Muscle of back (tissue), 3 donors: ENCODE measurements at regions not wholly inside any gene's neighbourhood (a gene's known extent, or its start where the extent isn't known, plus 50 kb on each side); places are given as distances from the start of the nearest gene placed in this dataset.
"Not testable (repeated sequence)": the region's sequence is repeated elsewhere in the genome, so short reads cannot be mapped to it uniquely, and the experiment has no call there.

Source experiments
- DNase-seq, 3 donors: peaks; one replicate each; pipeline versions ENCODE4 v3.0.0 to v3.0.0-alpha.2; 2013

DNA sequence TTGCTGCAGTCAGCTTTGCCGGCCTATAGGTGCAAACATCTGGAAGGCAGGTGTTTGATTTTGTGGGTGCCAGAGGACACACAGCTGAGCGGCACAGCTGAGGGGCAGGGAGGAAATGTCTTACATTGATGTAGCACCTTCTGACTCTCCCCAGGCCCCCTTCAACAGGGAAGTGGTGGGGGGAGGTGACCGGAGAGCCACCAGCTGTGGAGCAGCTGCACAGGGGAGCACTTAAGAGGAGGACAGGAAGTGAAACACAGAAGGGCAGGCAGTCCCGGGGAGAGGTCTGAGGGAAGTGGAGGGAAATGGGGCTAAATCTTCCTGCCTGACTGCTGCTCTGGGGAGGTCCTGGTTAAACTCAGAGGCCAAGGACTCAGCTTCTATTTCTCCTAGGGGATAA is 409.1 kb downstream of the TNS1 start:
- DNase-seq, result peak in 1 of 3 donors; percentile 64

DNA sequence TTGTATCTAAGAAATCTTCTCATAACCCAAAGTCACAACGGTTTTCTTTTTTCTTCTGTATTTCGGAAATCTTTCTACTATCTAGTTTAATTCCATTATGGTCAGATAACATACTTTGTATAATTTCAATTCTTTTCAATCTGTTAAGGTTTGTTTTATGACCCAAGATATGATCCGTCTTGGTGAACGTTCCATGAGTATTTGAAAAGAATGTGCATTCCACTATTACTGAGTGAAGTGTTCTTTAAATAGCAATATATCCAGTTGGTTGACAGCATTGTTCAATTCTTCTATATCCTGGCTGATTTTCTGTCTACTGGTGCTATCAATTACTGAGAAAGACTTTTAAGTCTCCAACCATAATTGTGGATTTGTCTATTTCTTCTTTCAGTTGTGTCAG is 414.5 kb downstream of the TNS1 start:
- no peak for DNase-seq

DNA sequence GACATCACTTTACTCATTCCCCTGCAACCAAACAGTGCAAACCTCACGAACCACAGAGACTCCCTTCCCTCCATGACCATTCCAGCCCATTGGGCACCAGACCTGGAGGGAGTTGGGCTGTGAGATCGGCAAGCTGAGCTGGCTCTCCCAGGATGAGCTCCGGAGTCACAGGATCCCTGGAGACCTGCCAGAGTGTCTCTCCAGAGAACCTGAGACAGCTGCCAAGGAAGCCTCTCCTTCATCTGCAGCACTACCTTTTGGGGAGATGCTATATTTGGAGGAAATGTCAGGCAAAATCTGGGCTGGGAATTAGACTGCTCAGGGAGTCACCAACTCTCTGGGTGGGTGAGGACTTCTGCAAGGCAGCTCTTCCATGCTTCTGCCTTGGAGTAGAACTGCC is 417.4 kb downstream of the TNS1 start:
- peak in 1 of 3 donors; percentile 38 for DNase-seq

DNA sequence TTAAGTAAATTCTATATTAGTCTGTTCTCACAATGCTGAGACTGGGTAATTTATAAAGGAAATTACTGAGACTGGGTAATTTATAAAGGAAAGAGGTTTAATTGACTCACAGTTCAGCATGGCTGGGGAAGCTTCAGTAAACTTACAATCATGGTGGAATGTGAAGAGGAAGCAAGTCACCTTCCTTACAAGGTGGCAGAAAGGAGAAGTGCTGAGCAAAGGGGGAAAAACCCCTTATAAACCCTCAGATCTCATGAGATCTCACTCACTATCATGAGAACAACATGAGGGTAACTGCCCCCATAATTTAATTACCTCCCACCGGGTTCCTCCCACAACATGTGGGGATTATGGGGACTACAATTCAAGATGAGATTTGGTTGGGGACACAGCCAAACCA is 422.4 kb downstream of the TNS1 start:
- not testable (repeated sequence) for DNase-seq

DNA sequence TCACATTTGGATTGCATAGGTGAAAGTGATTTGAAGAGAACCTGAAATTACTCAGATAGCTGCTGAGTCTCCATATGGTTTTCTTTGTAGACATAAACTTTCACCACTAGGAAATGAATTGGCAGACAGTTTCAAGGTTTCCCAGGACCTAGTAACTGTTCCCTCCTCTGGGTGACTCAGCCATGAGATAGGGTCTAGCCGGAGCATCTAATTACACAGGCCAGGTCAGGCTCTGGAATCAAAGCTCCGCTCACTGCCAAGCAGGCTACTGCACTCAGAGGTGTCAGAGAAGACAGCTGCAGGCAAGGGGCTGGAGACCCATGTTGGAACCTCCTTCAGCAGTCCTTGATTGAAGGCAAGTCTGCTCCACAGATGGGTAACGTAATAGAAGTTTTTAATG is 429.2 kb downstream of the TNS1 start:
- peak in 1 of 3 donors; percentile 43 for DNase-seq

DNA sequence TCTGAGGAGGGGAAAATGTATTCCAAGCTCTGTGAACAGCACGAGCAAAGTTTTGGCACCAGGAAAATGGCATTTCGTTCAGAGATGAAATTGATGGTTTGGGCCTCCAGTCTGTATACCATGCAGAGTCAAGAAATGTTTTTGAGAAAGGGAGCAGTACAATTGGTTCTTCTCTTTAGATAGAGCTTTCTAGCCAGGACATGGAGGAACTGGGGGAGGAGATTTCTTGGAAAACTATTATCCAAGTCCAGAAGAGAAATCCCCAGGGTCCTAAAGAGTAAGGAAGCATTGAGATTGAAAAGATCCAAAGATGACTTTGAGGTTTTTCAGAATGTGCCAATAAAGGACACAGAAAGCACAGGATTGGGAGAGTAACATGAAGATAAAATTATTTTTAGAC is 432.4 kb downstream of the TNS1 start:
- DNase-seq, result no peak

DNA sequence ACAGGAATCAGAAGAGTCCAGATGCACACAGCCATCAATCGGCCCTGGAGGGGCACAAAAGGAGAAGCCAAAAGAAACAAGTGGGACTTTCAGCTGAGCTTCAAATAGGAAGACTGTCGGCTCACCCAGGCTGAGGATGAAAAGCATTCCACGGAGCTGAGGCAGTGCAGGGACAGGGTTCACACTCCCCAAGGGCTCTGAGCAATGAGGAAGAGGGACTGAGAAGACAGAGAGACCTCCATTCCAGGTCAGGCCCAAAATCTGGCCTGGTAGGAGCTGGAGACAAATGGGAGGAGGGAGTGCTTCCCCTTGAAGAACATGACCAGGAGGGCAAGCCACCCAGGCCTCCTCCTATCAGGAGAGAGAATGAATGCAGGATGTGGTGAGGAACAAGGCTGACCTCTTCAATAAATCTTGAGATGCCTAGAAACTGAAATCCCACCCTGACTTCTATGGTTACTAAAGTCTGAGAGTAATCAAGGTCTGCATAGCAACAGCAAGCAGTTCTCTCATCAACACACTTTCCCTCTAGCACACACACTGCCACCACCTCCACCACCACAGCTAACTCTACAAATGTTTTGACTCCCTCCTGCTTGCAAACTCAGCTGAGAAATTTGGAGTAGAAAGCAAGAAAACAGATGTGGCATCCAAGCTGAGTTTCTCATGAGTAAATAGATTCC is 434.4 kb downstream of the TNS1 start:
- DNase-seq, result peak; percentile 22 to 58 (median 52)

DNA sequence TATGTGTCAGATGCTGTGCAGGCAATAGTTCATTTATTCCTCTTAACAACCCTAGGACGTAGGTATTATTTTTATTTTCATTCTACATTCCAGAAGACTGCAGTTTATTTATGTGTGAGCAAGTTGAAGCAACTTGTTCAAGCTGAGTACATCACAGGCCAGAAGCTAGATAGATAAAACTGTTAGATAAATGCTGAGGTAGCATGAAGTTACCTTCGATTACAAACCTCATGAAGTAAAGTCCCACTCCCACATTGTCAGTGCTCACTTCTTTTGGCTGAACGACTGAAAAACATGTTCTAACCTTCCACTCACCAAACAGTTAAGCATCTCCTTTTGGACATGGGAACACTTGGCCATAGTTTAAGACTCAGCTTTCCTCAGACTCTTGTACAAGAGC is 439.2 kb downstream of the TNS1 start:
- no peak for DNase-seq

DNA sequence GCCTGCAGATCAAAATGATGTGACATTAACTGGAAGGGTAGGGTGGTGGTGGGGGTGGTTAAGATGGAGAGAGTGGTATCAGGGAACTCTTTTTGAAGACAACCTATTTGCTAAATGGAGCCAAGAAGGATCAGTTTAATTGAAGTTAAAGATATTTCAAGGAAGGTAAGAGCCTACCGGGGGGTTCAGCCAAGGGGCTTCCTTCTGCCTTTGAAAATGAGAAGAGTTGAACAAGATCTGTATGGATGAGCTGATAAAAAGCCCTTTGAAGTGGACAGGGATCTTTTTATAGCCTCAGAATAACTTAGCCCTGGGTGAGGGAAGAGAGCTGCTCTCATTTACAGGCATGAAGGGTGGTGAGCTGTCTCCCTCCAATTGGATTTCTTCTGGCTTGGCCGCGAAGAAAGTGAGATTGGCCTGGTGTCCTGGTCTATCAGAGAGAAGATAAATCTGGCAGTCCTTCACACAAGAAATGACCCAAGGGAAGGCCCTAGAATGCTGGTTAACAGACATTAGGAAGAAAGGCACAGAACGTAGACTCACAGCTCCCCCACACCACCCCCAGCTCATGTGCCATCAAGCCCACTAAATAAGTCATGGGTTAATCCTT is 439.8 kb downstream of the TNS1 start:
- DNase-seq, result no peak

DNA sequence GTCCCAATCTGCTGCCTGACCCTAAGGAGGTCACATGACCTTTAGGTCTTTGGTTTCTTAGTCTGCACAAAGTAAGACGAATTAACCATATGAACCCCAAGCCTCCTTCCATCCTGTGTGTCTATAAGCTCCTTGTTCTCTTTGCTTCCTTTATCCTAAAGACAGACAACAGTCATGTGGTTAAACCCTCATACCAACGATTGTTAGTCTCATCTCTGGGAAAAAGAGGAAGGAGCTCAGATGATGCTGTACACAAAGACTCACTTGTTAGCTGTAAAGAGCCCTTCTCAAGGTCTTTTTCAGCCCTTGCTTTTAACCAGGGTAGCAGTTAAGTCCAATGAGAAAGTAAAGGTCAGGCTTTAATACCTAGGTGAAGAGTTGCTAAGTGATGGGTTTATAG is 443.7 kb downstream of the TNS1 start:
- no peak for DNase-seq

DNA sequence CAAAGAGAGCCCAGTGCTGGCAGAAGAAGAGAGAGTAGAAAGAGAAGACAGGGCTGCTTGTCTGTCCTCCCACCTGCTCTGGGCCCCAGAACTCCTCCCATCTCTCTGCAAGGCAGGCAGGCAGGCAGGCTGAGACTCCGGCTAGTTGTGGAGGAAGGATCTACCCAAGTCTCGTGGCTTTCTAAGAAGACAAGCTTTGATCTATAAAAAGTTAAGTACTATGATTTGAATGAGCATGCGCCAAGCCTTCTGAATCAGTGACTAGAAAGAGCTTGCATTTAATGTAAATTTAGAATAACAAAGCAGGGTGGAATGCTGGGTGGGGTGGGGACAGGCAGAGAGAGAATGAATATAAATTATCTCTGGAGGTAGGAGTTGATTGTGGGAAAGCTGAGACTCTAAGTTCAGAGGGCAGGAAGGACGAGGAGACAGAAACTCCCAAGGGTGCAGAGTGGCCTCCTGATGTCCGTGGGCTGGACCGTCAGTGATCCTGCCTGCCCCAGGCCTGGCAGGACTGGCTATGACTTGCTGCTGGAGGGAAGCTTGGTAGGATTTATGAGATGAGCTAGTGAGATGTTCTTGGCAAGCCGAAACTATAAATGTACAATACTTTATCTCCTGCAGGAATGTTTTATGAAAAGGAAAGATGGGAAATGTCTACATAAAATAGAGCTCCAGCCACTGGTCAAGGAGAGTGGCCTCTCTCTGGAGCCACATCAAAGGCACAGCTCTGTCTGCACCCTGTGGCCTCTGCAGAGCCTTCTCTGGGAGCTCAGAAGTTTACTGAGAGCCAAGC is 447.5 kb downstream of the TNS1 start:
- DNase-seq, result peak; percentile 10 to 73 (median 25)

DNA sequence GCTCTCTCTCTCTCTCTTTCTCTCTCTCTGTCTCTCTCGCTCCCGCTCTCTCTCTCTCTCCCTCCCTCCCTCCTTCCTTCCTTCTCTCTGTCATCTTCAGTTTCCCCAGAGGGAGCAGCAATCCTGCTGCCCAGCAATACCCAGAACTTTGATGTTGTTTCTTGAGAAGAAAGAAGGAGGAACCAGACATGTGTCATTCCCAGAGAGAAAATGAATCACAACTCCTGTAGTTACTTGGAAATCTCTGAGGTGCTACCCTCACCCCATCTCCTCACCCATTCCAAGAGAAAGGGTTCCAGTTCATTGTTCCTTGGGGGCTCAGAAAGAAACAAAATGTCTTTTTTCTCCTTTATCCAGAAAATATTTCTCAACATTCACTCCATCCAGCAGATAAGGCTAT is 449.1 kb downstream of the TNS1 start:
- DNase-seq, result no peak

DNA sequence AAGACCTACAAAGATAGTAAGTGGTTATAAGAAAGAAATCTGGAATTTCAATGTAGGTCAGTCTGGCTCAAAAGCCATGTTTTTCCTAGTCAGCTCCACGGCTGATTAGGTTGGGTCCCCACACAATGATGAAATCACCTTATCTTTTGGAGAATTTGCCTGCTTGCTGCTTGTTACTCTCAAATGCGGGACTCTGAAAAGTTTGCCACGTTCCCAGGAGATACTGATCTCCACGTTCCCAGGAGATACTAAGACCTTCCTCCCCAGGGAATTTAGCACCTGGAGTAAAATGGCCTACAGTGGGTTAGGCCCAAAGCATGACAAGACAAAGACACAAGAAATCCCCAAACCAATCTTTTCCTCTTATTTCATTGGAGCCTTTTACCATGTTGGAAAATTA is 449.6 kb downstream of the TNS1 start:
- no peak for DNase-seq

DNA sequence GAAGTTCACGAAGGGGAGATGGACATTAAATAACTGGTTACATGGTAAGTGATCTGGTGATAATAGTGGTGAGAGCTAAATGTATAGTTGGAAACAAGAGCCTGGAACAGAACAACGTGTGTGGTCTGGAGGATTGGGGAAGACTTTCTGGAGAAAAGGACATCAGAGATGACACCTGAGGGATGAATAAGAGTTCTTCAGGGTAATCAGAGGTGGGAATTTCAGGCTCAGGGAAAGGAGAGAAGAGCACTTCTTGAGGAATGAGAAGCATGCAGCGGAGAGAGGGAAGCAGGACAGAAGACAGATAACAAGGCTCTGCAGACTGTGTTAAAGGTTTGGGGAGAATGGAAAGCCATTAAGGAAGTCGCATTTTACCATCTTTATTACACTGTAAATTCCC is 450.7 kb downstream of the TNS1 start:
- no peak for DNase-seq

DNA sequence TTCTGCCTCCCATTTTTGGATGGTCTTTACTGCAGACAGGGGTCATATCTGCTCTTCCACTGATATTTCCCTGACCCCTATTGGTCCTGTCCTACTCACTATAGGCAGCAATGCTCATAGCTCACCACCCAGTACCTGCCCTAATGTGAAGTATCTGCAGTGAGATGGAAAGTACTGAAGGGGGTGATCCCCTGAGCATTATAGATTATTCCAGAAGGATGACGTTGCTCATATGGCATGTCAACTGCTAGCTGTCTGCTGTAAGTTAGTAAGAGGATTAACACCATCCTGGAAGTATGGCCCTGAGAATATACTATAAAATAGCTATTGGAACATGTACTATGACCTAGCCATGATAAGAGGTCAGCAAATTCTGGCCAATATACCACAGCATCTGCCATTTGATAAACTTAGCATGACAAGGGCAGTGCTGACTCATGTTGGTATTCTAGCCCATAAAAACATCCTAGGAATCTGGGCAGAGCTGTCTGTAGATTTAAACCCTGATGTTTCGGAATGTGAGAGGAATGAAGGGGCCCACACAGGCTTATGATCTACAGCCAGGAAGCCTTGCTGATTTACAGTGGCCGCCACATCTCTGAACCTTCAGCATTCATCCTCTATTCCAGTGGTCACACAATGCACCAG is 451.4 kb downstream of the TNS1 start:
- peak; percentile 27 to 73 (median 56) for DNase-seq

DNA sequence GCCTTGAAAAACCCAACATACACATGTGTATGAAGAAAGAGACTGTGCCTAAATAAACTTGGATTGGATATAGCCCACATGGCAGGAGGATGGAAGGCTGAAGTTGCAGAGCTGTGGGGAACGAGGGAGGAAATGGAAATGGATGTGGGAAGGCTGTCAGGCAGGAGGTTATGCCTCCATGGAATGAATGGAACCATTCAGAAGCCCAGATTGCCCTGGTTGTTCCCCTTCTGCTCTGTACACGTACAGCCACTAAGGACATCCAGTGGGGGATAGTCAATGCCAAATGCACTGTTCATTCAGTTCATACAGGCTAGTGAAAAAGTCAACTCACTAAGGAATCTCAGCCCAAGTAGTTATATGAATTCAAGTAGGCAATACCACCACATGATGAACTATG is 463.7 kb downstream of the TNS1 start:
- no peak for DNase-seq

DNA sequence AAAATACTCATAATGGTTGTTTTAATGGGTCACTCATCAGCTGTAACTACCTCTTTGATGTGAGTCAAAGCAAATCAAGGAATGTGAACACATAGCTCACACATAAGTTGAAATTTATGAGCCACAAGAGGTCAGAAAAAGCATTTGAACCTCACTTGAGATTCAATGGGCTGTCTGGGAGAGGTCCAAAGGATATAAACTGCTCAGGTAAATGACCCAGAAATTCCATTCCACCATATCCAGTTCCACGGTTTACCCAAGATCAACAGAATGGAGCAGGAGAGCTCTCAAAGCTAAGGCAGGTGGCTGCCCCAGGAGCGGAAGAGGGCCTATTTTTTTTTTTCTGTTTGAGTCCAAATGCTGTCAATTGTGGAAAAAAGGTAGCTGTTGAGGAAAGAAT is 464.1 kb downstream of the TNS1 start:
- no peak for DNase-seq

DNA sequence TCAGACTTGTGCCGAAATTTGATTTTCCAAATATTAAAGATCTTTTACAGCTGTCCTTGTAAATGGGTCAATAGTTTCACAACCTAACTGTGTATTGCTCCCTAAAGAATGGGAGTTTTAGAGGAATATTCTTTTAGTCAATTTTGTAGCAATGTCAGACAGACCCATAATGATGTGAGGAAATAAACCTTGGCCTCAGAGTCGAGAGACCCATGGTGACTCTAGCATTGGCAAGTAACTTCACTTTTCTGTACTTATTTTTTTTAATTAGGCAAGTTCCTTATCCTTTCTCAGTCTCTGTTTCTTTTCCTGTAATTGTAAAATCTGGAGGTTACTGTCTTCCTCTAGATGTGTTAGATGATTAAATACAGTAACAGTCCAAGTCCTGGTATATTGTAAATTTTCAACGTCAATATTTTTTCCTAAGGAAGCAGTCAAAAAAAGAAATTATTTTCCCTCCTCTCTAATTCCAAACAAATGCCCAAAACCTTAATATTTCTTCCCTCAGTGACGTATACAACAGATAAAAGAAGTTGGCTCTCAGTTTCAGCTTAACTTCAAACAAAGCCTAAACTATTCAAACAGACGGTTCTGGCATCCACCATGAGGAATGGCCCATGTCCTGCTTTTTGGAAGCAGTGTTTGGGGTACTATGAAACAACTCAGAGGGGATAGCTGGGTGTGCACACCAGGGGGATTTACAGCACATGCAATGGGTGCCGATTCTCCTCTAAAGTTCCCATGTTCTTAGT is 466.7 kb downstream of the TNS1 start:
- peak in 1 of 3 donors; percentile 52 for DNase-seq

DNA sequence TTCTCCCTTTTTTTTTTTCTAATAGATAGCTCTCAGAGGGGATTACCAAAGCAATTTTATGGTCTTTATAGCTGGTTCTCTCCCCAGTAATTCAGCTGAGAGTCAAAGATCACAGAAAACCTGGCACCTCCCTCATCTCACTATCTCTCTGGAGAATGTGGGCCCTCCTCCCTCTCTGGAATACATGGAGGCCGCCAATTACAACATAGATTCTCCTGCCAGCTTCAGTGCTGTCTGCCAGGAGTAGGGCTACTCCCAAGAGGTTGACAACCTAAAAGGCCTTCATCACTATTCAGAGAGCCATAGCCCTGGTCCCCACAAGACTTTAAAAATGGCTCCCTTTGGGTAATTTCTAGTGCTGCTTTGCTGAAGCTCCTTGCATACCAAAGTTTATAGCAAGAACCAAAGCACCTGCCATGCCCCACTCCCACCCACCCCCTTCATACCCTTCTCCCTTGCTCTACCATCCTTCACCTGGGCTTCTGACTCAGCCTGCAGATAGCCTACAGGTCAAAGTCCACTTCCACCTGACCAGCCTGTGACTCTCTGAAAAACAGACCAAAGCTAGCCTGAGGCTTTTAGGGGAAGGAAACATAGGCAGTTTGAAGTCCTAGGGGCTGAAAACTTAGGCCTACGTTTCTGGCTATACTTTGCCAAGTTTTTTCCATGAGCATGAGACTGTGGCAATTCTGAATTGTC is 472.3 kb downstream of the TNS1 start:
- DNase-seq, result no peak

DNA sequence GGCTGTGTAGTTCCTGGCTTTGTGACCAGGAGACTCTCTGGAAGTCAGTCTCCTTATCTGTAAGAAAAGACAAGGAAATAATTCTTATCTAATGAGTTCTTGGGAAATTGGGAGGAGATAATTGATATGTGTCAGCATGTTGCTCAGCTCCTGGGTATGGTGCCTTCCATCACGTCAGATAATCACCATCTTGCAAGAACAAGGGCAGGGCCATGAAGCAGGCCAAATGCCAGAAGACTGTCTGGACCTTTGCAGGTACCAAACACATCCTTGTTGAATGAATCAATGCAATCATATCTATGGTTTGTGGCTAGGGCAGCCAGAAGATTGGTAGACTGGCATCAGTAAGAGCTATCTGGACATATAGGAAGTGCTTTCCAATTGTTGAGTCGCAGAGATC is 473.5 kb downstream of the TNS1 start:
- DNase-seq, result no peak

DNA sequence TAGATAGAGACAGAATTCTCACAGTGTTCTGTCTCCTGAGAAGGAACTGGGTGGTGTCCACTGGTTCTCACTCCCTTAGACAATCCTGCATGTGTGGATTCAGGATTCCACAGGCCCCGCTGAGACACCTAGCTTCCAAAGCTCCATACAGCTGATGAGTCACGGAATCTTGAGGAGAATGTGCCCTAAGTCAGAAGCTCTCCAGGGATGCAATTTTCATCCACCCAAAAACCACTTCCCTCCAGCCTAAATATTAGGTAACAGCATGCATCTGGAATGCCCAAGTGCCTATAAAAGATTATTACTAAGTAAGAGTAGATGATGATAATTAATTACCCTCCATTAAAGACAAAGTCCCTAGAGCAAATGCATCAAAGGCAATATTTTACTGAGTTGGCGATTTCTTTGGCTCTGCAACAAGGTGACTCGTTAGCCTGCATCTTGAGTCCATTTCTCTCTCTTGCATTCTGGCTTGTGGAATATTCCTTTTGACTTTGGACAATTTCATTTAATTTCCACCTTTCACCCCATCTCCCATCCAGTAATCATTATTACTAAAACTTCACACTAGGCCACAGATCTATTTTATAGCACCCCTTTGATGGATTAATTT is 475.1 kb downstream of the TNS1 start:
- peak in 1 of 3 donors; percentile 52 for DNase-seq
